HUES64 (cell line): ENCODE measurements at regions not wholly inside any gene's neighbourhood (a gene's known extent, or its start where the extent isn't known, plus 50 kb on each side); places are given as distances from the start of the nearest gene placed in this dataset.

Experiments
- H3K27ac ChIP-seq: 2 replicates; pipeline ENCODE4 v1.7.0; 2013; ENCODE audit warnings: low read depth, low read length, inconsistent platforms
- H3K27me3 ChIP-seq: 2 replicates; pipeline ENCODE4 v1.6.1; 2013; ENCODE audit warnings: mild to moderate bottlenecking, low read length; ENCODE audit not compliant: insufficient read depth
- H3K36me3 ChIP-seq: 2 replicates; pipeline ENCODE4 v1.6.1; 2013; ENCODE audit warnings: mild to moderate bottlenecking, low read length; ENCODE audit not compliant: insufficient read depth
- H3K4me1 ChIP-seq: 2 replicates; pipeline ENCODE4 v1.6.1; 2013; ENCODE audit warnings: mild to moderate bottlenecking, low read length, moderate library complexity; ENCODE audit not compliant: insufficient read depth
- H3K4me3 ChIP-seq: 2 replicates; pipeline ENCODE4 v1.5.1; 2013; ENCODE audit warnings: mild to moderate bottlenecking, low read length, moderate library complexity
- H3K9ac ChIP-seq: 2 replicates; pipeline ENCODE4 v1.6.1; 2013; ENCODE audit warnings: mild to moderate bottlenecking, low read depth, low read length
- H3K9me3 ChIP-seq: 2 replicates; pipeline ENCODE4 v1.6.1; 2013; ENCODE audit warnings: low read depth, low read length; ENCODE audit not compliant: insufficient read depth
- WGBS: fragments of 150-250, 120-280 bp; methylation state at CpG from one replicate; pipeline ENCODE4 v1.1.7; 2013; ENCODE audit warnings: missing lambda C conversion rate; 5-methylcytosine and 5-hydroxymethylcytosine counted together

DNA sequence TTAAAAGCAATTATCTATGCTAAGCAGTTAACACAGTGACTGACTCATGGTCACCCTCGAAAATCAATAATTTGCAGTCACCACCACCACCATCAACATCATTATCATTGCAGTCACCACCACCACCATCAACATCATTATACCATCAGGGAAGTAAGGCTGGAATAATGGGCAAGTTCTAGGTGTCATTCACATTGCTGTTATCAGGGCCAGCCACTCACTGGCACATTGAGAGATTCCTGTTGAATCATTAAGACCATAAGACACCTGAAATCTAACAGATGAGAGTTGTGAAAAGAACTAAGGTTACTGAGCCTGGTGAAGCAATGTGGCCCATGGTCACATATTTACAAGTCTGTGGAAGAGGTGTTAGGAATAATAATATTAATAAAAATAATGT is 247.7 kb upstream of the BOD1L1 start:
- Histone ChIP-seq H3K27ac (no peak overlapping the region), H3K27me3 (no peaks in the 10 kb centered on the region), H3K9ac (no peak overlapping the region), H3K4me1 (no peaks in the 10 kb centered on the region), H3K9me3 (no peaks in the 10 kb centered on the region), H3K4me3 (no peak overlapping the region), H3K36me3 (no peaks in the 10 kb centered on the region)
- WGBS, result 94% methylated on average over 1 of the region's 1 CpG

DNA sequence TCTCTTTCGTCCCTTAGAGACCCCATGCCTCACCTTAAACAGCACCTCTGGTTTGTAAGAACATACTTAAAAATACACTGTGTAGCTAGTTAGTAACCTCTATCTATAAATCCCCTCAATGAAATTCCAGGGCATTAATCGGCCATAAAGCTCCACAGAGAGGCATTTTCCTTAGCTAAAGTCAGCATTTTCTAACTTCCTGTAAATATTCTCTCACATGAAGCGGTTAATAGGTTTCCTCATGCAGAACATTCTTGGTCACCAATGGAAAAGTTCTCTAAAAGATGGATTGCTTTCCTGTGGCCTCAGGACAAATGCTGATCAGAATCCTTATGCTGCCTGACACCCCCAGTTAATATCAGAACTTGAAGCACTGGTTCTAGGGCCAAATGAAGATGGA is 248.6 kb upstream of the BOD1L1 start:
- Histone ChIP-seq H3K9me3 (no peaks in the 10 kb centered on the region), H3K4me3 (no peak overlapping the region), H3K27ac (no peak overlapping the region), H3K36me3 (no peaks in the 10 kb centered on the region), H3K4me1 (no peaks in the 10 kb centered on the region), H3K27me3 (no peaks in the 10 kb centered on the region), H3K9ac (no peak overlapping the region)
- WGBS, result 85% methylated on average over 3 of the region's 3 CpGs

DNA sequence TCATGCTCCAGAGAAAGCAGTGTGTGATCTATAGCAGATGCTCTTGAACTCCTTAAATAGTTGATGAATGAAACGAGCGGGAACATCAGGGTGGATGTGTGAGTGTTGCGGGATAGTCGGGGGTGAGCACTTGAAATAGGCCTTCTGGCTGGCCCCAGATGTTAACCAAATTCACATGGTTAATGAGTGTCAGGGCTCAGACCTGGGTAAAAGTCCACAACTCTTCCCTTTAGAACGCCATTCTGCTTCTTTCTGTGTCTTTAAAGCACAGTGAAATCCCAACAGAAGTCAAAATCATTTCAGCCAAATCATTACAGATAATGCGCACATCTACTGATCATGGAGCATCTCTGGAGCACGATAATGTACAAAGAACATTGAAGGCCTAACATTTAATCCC is 249.4 kb upstream of the BOD1L1 start:
- 68% methylated on average over 7 of the region's 7 CpGs for WGBS
- H3K27me3 ChIP-seq, result no peaks in the 10 kb centered on the region
- H3K4me3 ChIP-seq, result no peak overlapping the region
- H3K9ac ChIP-seq, result no peak overlapping the region
- H3K4me1 ChIP-seq, result no peaks in the 10 kb centered on the region
- H3K27ac ChIP-seq, result no peak overlapping the region
- H3K36me3 ChIP-seq, result no peaks in the 10 kb centered on the region
- no peaks in the 10 kb centered on the region for H3K9me3 ChIP-seq

DNA sequence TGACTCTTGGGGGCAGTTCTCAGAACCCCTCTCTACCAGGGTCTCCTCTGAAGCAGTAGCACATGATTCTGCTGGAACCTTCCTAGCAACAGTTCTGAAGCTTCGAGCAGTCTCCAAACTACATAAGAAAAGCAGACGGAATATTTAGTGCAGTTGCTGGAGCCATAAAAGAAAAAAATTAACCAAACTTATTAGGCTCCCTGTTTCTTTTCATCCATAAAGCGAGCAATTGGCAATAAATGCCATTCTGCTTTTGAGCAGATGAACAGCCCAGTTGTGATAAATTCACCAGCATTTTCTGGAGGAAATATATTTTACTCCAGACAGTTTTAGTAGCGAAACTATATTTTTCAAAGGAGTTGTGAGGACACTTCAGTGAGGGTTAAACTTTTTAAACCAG is 250.1 kb upstream of the BOD1L1 start:
- H3K27ac ChIP-seq, result no peak overlapping the region
- 95% methylated on average over 4 of the region's 4 CpGs for WGBS
- H3K27me3 ChIP-seq, result no peaks in the 10 kb centered on the region
- no peaks in the 10 kb centered on the region for H3K9me3 ChIP-seq
- no peak overlapping the region for H3K9ac ChIP-seq
- H3K36me3 ChIP-seq, result no peaks in the 10 kb centered on the region
- no peaks in the 10 kb centered on the region for H3K4me1 ChIP-seq
- H3K4me3 ChIP-seq, result no peak overlapping the region

DNA sequence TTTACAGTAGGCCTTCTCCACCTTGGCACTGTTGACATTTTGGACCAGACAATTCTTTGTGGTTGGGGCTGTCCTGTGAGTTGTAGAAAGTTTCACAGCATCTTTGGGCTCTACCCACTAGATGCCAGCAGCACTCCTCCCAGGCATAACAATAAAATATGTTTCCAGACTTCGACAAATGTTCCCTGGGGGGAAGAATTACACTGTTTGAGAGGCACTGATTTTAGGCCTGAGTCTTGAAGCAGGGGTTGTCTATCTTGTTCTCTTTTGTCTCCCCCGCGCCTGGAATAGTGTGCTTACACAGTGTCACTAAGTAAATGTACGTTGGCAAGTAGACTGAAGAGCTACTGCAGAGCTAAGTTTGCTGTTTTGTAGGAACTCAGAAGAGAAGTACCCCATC is 254.4 kb upstream of the BOD1L1 start:
- H3K27me3 ChIP-seq, result no peaks in the 10 kb centered on the region
- 95% methylated on average over 4 of the region's 4 CpGs for WGBS
- H3K9ac ChIP-seq, result no peak overlapping the region
- H3K36me3 ChIP-seq, result no peaks in the 10 kb centered on the region
- H3K9me3 ChIP-seq, result no peaks in the 10 kb centered on the region
- no peaks in the 10 kb centered on the region for H3K4me1 ChIP-seq
- H3K4me3 ChIP-seq, result no peak overlapping the region
- H3K27ac ChIP-seq, result no peak overlapping the region

DNA sequence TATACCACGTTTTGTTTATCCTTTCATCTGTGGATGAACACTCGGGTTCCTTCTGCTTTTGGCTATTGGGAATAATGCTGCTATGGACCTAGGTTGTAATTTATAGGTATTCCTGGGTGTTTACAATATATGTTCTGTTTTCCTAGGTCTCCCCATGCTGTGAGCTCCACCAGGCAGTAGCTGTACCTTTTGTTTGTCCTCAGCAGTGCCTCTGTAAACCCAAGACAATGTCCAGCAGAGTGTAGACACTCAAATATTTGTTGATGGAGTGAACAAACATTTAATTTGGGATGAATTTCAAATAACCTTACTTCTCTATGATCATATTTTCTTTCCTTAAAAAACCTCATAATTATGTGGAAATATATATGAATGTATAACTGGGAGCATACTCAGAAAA is 259.5 kb upstream of the BOD1L1 start:
- WGBS, result 100% methylated on average over 1 of the region's 2 CpGs
- Histone ChIP-seq H3K4me1 (no peaks in the 10 kb centered on the region), H3K27ac (no peak overlapping the region), H3K4me3 (no peak overlapping the region), H3K36me3 (no peaks in the 10 kb centered on the region), H3K9ac (no peak overlapping the region), H3K27me3 (no peaks in the 10 kb centered on the region), H3K9me3 (no peaks in the 10 kb centered on the region)

DNA sequence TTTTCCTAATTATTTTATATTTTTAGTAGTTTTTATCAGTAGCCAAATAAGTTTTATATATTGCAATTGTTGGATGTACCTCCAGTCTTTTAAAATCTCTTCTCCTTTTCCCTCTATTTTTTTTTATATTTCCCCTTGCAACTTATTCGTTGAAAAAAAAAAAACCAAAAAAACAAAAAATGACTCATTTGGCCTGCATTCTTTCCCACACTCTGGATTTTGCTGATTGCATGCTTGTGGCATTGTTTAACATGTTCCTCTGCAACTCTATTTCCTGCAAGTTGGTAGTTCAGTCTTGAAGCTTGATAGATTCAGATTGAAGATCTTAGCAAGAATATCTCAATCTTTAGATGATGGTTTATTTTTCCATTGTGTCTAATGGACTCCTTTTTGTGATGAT is 260.6 kb upstream of the BOD1L1 start:
- no peaks in the 10 kb centered on the region for H3K27me3 ChIP-seq
- no peaks in the 10 kb centered on the region for H3K4me1 ChIP-seq
- H3K9me3 ChIP-seq, result no peaks in the 10 kb centered on the region
- WGBS, result 68% methylated on average over 1 of the region's 1 CpG
- H3K4me3 ChIP-seq, result no peak overlapping the region
- H3K9ac ChIP-seq, result no peak overlapping the region
- no peak overlapping the region for H3K27ac ChIP-seq
- H3K36me3 ChIP-seq, result no peaks in the 10 kb centered on the region

DNA sequence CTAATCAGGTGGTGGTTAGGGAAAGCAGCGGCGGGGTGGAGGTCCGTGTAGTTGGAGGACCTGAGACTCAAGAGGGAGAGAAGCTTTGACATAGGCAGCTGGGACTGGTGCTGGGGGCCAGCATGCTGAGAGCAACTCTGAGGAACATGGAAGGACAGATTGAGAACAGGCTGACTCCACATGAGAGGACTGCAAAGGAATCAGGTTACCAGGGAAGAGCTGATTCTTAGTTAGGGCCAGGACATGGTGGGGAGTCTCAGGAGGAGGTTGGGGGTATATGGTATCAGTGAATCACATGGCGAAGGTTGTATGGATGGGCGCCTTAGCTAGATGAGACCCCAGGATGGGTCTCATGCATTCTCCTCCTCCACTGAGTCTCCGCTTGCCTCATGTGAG is 264.0 kb upstream of the BOD1L1 start:
- 91% methylated on average over 6 of the region's 6 CpGs for WGBS
- no peak overlapping the region for H3K4me3 ChIP-seq
- no peaks in the 10 kb centered on the region for H3K4me1 ChIP-seq
- H3K9ac ChIP-seq, result no peak overlapping the region
- no peaks in the 10 kb centered on the region for H3K36me3 ChIP-seq
- no peaks in the 10 kb centered on the region for H3K27me3 ChIP-seq
- no peak overlapping the region for H3K27ac ChIP-seq
- no peaks in the 10 kb centered on the region for H3K9me3 ChIP-seq

DNA sequence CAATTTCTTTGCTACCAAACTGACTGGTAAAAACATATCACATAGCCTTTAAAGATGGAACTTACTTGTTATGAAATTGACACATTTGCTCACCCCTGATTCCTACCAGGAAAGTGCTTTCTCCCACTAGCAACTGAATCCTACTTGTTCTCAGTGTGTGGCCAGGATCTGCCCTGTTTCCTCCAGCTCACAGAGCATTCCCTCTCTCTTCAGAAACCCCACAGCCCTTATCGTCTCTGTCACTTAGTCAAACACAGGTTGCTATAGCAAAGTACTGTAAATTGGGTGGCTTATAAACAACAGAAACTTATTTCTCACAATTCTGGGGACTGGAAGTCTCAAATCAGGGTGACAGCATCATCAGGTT is 265.2 kb upstream of the BOD1L1 start:
- no peak overlapping the region for H3K9ac ChIP-seq
- no peaks in the 10 kb centered on the region for H3K4me1 ChIP-seq
- H3K36me3 ChIP-seq, result no peaks in the 10 kb centered on the region
- no peak overlapping the region for H3K27ac ChIP-seq
- H3K9me3 ChIP-seq, result no peaks in the 10 kb centered on the region
- WGBS, result no CpG with 5 or more reads among the region's 1 CpG
- H3K27me3 ChIP-seq, result no peaks in the 10 kb centered on the region
- H3K4me3 ChIP-seq, result no peak overlapping the region

DNA sequence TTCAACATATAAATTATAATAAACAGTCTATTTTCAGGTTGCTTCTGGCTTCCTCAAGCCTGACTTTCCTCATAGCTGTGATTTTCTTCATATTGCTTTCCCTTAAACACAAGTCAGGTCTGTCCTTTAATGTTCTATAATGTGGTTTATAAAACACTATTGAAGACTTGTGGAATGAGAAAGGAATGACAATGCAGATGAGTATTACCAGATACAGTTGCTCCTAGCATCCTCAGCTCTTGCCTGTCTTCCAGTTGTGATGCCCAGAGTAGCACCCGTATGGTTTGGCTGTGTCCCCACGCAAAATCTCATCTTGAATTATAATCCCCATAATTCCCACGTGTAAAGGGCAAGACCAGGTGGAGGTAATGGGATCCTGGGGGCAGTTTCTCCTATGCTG is 265.7 kb upstream of the BOD1L1 start:
- H3K36me3 ChIP-seq, result no peaks in the 10 kb centered on the region
- no peaks in the 10 kb centered on the region for H3K4me1 ChIP-seq
- no peak overlapping the region for H3K4me3 ChIP-seq
- no peak overlapping the region for H3K27ac ChIP-seq
- WGBS, result 92% methylated on average over 2 of the region's 3 CpGs
- no peak overlapping the region for H3K9ac ChIP-seq
- no peaks in the 10 kb centered on the region for H3K27me3 ChIP-seq
- H3K9me3 ChIP-seq, result no peaks in the 10 kb centered on the region

DNA sequence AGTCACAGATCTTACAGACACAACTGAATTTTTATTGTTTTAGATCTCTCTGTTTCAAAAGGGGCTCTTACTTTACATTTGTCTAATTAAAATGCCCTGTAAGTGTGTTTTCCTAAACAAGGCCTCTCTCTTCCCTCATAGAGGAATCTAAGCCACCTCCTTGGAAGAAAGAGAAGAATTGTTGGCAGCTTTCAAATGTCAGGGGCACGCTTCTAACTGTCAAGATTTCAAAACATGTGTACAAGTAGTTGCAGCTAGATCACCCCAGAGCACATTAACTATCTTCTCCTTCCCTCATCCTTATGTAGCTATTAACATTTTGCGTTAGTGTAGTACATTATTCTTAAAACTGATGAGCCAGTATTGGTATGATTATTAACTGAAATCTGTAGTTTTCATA is 266.5 kb upstream of the BOD1L1 start:
- whole genome bisulfite sequencing, result 95% methylated on average over 2 of the region's 2 CpGs

DNA sequence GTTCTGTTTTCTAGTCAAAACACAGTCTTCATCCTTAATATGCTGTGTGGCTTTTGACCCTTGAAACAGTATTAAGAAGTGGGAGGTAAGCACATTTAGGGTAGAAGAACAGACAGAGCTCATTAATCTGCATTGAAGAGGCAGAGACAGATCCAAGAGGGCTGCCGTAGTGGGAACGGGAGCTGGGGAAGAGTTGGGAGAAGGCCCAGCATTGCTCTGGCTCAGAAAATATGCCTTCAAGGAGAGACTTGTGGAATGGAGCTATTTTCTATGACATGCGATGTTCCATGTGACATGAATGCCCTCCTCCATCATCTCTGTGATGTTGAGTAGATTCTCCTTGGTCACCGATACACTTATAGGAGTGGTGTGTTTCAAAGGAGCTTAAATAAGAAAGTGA is 273.3 kb upstream of the BOD1L1 start:
- no peaks in the 10 kb centered on the region for H3K27me3 ChIP-seq
- WGBS, result 94% methylated on average over 4 of the region's 4 CpGs

More for the DNA sequence above, 266.5 kb upstream of the BOD1L1 start:
- H3K9ac ChIP-seq, result no peak overlapping the region
- no peaks in the 10 kb centered on the region for H3K4me1 ChIP-seq
- no peak overlapping the region for H3K27ac ChIP-seq
- H3K9me3 ChIP-seq, result no peaks in the 10 kb centered on the region
- H3K4me3 ChIP-seq, result no peak overlapping the region
- H3K27me3 ChIP-seq, result no peaks in the 10 kb centered on the region
- no peaks in the 10 kb centered on the region for H3K36me3 ChIP-seq

More for the DNA sequence above, 273.3 kb upstream of the BOD1L1 start:
- H3K4me3 ChIP-seq, result no peak overlapping the region
- peaks cover 11% of the 10 kb centered on the region; the same call in 1 of the 2 replicates for H3K4me1 ChIP-seq
- no peak overlapping the region for H3K27ac ChIP-seq
- no peaks in the 10 kb centered on the region for H3K9me3 ChIP-seq
- no peaks in the 10 kb centered on the region for H3K36me3 ChIP-seq
- H3K9ac ChIP-seq, result no peak overlapping the region
